PC-9 (cell line): ENCODE measurements at regions not wholly inside any gene's neighbourhood (a gene's known extent, or its start where the extent isn't known, plus 50 kb on each side); places are given as distances from the start of the nearest gene placed in this dataset.

Experiments
- EZH2 ChIP-seq: fragments of 200-600 bp; sonication (generic); IDR thresholded peaks from 2 replicates; pipeline ENCODE4 v1.8.0; 2017; ENCODE audit warnings: antibody characterized with exemption, low read depth
- TF ChIP-seq, protein P1 (sequence below): fragments of 200-600 bp; sonication (generic); conservative IDR thresholded peaks from 2 replicates; pipeline ENCODE4 v1.6.1; 2017; ENCODE audit warnings: mixed run types, antibody characterized with exemption, mild to moderate bottlenecking, moderate library complexity

DNA sequence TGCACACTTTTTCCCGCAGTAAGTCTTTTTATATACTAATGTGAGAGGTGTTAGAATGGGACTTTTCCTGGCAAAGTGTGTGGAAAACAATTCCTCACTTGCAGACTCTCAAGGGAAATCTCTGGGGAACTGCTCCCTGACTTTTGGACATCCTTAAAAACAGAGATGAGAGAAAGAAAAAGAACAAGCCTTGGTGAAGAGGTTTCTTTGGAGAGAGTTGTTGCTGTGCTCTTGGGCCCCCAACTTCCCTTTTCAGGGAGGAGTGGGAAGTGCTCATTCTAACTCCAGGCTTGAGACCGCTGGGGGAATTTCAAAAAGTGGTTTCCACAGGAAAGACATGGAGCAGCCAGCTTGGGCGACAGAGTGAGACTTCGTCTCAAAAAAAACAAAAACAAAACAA lies 142.6 kb upstream of the SPRED2 start:
- TF ChIP-seq, protein P1, sequence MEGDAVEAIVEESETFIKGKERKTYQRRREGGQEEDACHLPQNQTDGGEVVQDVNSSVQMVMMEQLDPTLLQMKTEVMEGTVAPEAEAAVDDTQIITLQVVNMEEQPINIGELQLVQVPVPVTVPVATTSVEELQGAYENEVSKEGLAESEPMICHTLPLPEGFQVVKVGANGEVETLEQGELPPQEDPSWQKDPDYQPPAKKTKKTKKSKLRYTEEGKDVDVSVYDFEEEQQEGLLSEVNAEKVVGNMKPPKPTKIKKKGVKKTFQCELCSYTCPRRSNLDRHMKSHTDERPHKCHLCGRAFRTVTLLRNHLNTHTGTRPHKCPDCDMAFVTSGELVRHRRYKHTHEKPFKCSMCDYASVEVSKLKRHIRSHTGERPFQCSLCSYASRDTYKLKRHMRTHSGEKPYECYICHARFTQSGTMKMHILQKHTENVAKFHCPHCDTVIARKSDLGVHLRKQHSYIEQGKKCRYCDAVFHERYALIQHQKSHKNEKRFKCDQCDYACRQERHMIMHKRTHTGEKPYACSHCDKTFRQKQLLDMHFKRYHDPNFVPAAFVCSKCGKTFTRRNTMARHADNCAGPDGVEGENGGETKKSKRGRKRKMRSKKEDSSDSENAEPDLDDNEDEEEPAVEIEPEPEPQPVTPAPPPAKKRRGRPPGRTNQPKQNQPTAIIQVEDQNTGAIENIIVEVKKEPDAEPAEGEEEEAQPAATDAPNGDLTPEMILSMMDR: no peak
- no peak for TF ChIP-seq EZH2
